Thyroid gland (tissue), 4 donors: ENCODE measurements at regions not wholly inside any gene's neighbourhood (a gene's known extent, or its start where the extent isn't known, plus 50 kb on each side); places are given as distances from the start of the nearest gene placed in this dataset.

Source experiments
- POLR2A ChIP-seq, 2 donors: fragments of 450-650 bp; IDR thresholded peaks; one replicate each; pipeline ENCODE4 v1.6.1; 2017; ENCODE audit warnings: antibody characterized with exemption in 2 of 2, mild to moderate bottlenecking in 2 of 2, moderate library complexity in 1 of 2
- TF ChIP-seq, protein P1 (sequence below), 6 experiments: fragments of 200-600 bp in 3 of 6; fragments of 450-650 bp in 3 of 6; sonication (generic) in 3 of 6; IDR thresholded peaks; one replicate each; pipeline ENCODE4 v1.5.1; 2016 to 2019; ENCODE audit warnings: antibody characterized with exemption in 6 of 6, mild to moderate bottlenecking in 2 of 6, inconsistent platforms in 1 of 6, moderate library complexity in 1 of 6

DNA sequence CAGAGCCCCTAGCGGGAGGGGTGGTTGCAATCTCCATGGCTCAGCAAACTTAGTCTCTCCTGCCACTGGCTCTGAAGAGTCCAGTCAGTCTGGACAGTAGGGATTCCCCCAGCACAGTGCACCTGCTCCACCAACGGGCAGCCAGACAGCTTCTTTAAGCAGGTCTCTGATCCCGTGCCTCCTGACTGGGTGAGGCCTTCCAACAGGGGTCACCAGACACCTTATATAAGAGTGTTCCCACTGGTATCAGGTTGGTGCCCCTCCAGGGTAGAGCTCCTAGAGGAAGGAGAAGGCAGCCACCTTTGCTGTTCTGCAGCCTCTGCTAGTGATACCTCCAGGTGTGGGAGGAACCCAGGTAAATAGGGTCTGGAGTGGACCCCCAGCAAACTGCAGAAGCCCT is 1393.4 kb downstream of the STIM2 start:
- TF ChIP-seq, protein P1, sequence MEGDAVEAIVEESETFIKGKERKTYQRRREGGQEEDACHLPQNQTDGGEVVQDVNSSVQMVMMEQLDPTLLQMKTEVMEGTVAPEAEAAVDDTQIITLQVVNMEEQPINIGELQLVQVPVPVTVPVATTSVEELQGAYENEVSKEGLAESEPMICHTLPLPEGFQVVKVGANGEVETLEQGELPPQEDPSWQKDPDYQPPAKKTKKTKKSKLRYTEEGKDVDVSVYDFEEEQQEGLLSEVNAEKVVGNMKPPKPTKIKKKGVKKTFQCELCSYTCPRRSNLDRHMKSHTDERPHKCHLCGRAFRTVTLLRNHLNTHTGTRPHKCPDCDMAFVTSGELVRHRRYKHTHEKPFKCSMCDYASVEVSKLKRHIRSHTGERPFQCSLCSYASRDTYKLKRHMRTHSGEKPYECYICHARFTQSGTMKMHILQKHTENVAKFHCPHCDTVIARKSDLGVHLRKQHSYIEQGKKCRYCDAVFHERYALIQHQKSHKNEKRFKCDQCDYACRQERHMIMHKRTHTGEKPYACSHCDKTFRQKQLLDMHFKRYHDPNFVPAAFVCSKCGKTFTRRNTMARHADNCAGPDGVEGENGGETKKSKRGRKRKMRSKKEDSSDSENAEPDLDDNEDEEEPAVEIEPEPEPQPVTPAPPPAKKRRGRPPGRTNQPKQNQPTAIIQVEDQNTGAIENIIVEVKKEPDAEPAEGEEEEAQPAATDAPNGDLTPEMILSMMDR (IDR thresholded peaks at IDR 0.05), result no peak
- no peak for TF ChIP-seq POLR2A (IDR thresholded peaks at IDR 0.05)
